Tibial nerve (tissue), 4 donors: ENCODE measurements at regions not wholly inside any gene's neighbourhood (a gene's known extent, or its start where the extent isn't known, plus 50 kb on each side); places are given as distances from the start of the nearest gene placed in this dataset.

Experiments used
- DNase-seq, 2 donors: peaks; one replicate each; pipeline ENCODE4 v3.0.0-alpha.2; 2019; ENCODE audit warnings: low spot score in 2 of 2
- H3K27ac ChIP-seq, 4 donors: fragments of 200-600 bp; sonication (generic) in 3 of 4; one replicate each; pipeline ENCODE4 v1.5.1; 2017 to 2019; ENCODE audit warnings: mild to moderate bottlenecking in 1 of 4
- H3K27me3 ChIP-seq, 2 donors: fragments of 200-600 bp; sonication (generic) in 1 of 2; one replicate each; pipeline versions ENCODE4 v1.5.1 to v1.6.0; 2017 to 2019
- H3K36me3 ChIP-seq, 3 donors: fragments of 200-600 bp; sonication (generic); one replicate each; pipeline ENCODE4 v1.5.1; 2018 to 2019
- H3K4me1 ChIP-seq, 4 donors: fragments of 200-600 bp; sonication (generic) in 3 of 4; one replicate each; pipeline ENCODE4 v1.5.1; 2017 to 2019
- H3K4me3 ChIP-seq, 4 donors: fragments of 200-600 bp; sonication (generic) in 3 of 4; one replicate each; pipeline ENCODE4 v1.5.1; 2017 to 2019; ENCODE audit warnings: mild to moderate bottlenecking in 1 of 4, moderate library complexity in 1 of 4
- H3K9me3 ChIP-seq, 4 donors: fragments of 200-600 bp; sonication (generic) in 3 of 4; one replicate each; pipeline ENCODE4 v1.5.1; 2017 to 2019
- CTCF ChIP-seq, 5 experiments: fragments of 200-600 bp in 3 of 5; fragments of 450-650 bp in 2 of 5; sonication (generic) in 3 of 5; IDR thresholded peaks; one replicate each; pipeline ENCODE4 v1.5.1; 2016 to 2019; ENCODE audit warnings: antibody characterized with exemption in 5 of 5, mild to moderate bottlenecking in 3 of 5, moderate library complexity in 2 of 5
- EP300 ChIP-seq, 2 donors: sonication (generic); formaldehyde crosslinking; IDR thresholded peaks; one replicate each; pipeline ENCODE4 v1.6.1; 2017; ENCODE audit warnings: antibody characterized with exemption in 2 of 2, mild to moderate bottlenecking in 1 of 2
- POLR2A ChIP-seq, 2 donors: fragments of 450-650 bp; IDR thresholded peaks; one replicate each; pipeline ENCODE4 v1.6.1; 2017; ENCODE audit warnings: antibody characterized with exemption in 2 of 2, mild to moderate bottlenecking in 2 of 2, moderate library complexity in 2 of 2
- WGBS, 2 donors: methylation state at CpG; one replicate each; pipeline ENCODE4 v1.1.5; 2018; 5-methylcytosine and 5-hydroxymethylcytosine counted together

DNA sequence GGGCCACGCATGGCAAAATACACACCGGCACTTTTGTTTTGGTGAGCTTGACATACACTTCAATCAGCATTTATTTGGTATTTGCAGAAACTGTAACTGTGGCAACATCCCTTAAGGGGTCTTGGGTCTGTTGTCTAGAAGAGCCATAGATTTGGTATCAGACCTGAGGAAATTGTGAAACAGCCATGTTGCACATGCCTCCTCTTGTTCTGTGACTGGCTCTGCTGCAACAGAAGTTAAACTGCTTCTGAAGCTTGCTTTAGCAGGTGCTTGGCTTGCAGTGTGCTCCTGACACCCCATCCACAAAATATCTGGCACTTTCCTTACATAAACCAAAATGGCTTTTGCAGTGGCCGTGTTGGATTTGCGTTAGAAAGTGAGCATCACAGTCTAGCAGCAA lies 247.3 kb downstream of the GATA3 start:
- no peaks in the 10 kb centered on the region for H3K4me1 ChIP-seq
- WGBS, 2 donors = 75 to 87% methylated on average over 4 of the region's 4 CpGs
- no peak for DNase-seq
- no peak for TF ChIP-seq POLR2A (IDR thresholded peaks at IDR 0.05)
- no peak for TF ChIP-seq CTCF (IDR thresholded peaks at IDR 0.05)
- no peak for TF ChIP-seq EP300 (IDR thresholded peaks at IDR 0.05)
- H3K27me3 ChIP-seq = no peaks in the 10 kb centered on the region
- no peaks in the 10 kb centered on the region for H3K36me3 ChIP-seq
- no peak overlapping the region for H3K27ac ChIP-seq
- no peak overlapping the region for H3K4me3 ChIP-seq
- no peaks in the 10 kb centered on the region for H3K9me3 ChIP-seq

DNA sequence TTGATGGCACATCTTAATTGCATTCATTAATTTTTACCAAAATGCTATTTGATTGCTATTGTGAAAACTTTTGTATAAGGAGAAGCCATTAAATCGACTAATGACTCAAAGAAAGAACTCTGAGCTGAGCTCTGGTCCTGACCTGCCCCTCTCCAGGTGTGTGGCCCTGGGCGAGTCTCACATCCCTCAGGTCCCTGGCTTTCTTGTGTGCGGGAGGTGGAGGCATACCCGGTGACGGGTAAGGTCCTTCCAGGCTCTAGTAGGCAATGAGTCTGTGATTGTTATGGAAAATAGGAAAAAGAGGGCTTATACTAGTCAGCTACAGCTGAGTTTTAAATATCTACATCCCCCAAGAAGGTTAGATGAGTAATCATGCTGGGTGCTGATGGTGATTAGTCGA lies 248.1 kb downstream of the GATA3 start:
- H3K36me3 ChIP-seq = no peaks in the 10 kb centered on the region
- no peaks in the 10 kb centered on the region for H3K9me3 ChIP-seq
- H3K4me3 ChIP-seq = no peak overlapping the region
- H3K4me1 ChIP-seq = no peaks in the 10 kb centered on the region
- WGBS, 2 donors = 79 to 84% methylated on average over 6 of the region's 6 CpGs
- TF ChIP-seq CTCF (IDR thresholded peaks at IDR 0.05) (no peak), EP300 (IDR thresholded peaks at IDR 0.05) (no peak), POLR2A (IDR thresholded peaks at IDR 0.05) (no peak)
- no peaks in the 10 kb centered on the region for H3K27me3 ChIP-seq
- H3K27ac ChIP-seq = no peak overlapping the region
- DNase-seq = no peak

DNA sequence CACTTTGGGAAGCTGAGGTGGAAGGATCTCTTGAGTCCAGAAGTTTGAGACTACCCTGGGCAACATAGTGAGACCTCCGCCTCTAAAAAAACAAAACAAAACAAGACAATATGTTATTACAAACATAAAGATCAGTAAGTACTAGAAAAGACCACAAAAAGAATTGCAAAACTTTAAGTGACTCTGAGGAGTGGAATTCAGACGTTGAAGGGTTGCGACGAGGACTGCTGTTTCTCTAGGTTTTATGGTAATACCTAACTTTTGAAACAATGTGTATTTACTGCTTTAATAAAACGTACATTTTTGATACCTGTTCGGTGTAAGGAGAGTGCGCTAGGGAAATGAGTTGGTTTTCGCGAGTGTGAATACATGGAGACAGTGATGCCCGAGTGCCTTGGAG lies 250.4 kb downstream of the GATA3 start:
- H3K36me3 ChIP-seq = no peaks in the 10 kb centered on the region
- H3K27me3 ChIP-seq = no peaks in the 10 kb centered on the region
- H3K4me1 ChIP-seq = no peaks in the 10 kb centered on the region
- no peak for DNase-seq
- WGBS, 2 donors = 90 to 92% methylated on average over 10 of the region's 10 CpGs
- H3K27ac ChIP-seq = no peak overlapping the region
- no peak for TF ChIP-seq CTCF (IDR thresholded peaks at IDR 0.05)
- TF ChIP-seq EP300 (IDR thresholded peaks at IDR 0.05) = no peak
- TF ChIP-seq POLR2A (IDR thresholded peaks at IDR 0.05) = no peak
- H3K4me3 ChIP-seq = no peak overlapping the region
- no peaks in the 10 kb centered on the region for H3K9me3 ChIP-seq

DNA sequence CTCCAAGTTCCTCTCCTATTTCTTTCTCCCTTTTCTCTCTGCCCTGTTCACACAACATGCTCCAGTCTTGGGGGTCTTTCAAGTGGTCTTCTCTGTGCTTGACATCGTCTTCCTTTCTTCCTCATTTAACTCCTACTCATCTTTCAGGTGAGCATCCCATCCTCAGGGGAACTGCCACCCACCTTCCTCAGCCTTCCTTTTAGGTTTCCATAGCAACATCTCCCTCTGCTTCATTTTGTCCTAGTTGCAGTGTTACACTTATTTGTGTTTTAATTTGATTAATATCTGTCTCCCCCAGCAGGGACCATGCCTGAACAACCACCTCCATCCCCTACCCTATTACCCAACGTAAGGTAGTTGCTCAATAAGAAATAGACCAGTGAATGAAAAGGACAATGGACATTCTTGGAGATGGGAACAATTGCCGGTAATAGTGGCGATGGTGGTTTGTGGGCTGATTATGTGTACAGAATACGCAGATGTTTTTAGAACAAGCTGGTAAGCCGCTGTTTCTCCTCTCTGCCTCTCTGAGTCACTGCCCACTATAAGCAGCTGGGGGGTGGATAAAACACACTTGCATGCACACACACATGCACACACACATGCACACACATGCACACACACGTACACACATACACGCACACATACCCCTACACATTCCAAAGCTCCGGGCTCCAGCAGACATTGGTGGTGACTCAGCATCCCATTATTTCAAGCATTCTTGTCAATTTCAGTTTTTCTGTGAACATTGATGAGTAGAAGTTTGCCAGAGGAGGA lies 251.6 kb downstream of the GATA3 start:
- Histone ChIP-seq H3K4me1 (no peaks in the 10 kb centered on the region), H3K9me3 (no peaks in the 10 kb centered on the region), H3K36me3 (no peaks in the 10 kb centered on the region), H3K27ac (no peak overlapping the region), H3K4me3 (no peak overlapping the region), H3K27me3 (no peaks in the 10 kb centered on the region)
- TF ChIP-seq POLR2A (IDR thresholded peaks at IDR 0.05) (no peak), CTCF (IDR thresholded peaks at IDR 0.05) (no peak), EP300 (IDR thresholded peaks at IDR 0.05) (no peak)
- no peak for DNase-seq
- WGBS, 2 donors = 73 to 83% methylated on average over 9 of the region's 9 CpGs

DNA sequence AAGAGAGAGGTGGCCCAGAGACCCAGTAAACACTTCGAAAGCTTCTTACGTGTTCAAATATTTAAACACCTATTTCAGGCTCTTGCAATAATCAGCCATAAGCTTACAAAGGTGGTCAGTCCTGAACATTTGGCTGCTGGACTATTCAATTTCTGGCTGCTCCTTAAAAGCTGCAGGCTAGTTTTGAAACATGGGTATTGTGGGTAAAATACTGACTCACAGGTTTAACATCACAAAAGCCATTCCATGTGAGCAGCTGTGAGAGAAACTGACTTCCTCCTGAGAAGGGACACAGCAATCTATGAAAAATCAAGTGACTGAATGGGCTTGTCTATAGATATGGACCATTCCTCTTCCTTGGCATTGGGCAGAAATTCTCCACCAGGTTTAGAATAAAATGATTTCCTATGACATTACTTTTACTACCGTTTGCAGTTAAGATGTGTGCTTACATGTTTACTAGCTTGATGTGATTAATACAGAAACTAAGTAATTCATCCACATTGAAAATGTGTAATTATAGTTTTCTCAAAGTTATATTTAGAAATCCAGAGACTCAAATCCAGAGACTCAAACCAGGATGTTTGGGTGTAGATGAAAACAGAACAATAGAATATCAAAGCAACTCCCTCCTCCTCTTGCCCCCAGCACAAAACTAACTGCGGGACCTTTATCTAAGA lies 252.3 kb downstream of the GATA3 start:
- no peak for DNase-seq
- no peaks in the 10 kb centered on the region for H3K27me3 ChIP-seq
- TF ChIP-seq EP300 (IDR thresholded peaks at IDR 0.05) (no peak), CTCF (IDR thresholded peaks at IDR 0.05) (no peak), POLR2A (IDR thresholded peaks at IDR 0.05) (no peak)
- 88 to 91% methylated on average over 4 of the region's 4 CpGs for WGBS, 2 donors
- no peaks in the 10 kb centered on the region for H3K9me3 ChIP-seq
- no peaks in the 10 kb centered on the region for H3K36me3 ChIP-seq
- no peak overlapping the region for H3K27ac ChIP-seq
- H3K4me1 ChIP-seq = no peaks in the 10 kb centered on the region
- H3K4me3 ChIP-seq = no peak overlapping the region
